A172 (cell line): ENCODE measurements at regions not wholly inside any gene's neighbourhood (a gene's known extent, or its start where the extent isn't known, plus 50 kb on each side); places are given as distances from the start of the nearest gene placed in this dataset.

Experiments used
- DNase-seq: peaks from one replicate; pipeline ENCODE4 v3.0.0-alpha.2; 2015; ENCODE audit warnings: low spot score

GRCh38 chr4:83171436-83172039, 57.0 kb upstream of the PLAC8 start:
- no peak for DNase-seq

DNA sequence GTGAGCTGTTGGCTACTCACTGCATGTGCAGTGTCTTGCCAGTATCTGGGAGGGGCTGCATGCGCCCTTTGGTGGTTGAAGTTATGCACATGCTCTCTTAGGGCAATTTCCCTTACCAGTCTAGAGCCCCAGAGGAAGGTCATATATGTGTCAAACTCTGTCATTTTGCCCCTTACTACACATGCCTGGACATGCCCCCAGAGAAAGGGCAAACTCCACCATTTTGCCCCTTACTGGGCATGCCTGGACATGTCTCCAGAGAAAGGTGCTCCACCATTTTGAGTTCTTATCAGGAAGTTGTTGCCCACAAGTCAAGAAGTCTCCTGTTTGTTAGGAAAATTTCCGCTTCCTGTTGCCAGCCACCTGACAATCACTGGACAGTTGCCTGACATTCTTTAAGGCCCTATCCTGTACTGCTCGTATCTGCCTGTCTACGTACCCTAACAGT, 56.4 kb upstream of the PLAC8 start:
- DNase-seq: peak; percentile 7
